Erythroblast (primary cell): ENCODE measurements at regions not wholly inside any gene's neighbourhood (a gene's known extent, or its start where the extent isn't known, plus 50 kb on each side); places are given as distances from the start of the nearest gene placed in this dataset.

Experiments used
- GATA1 ChIP-seq: IDR thresholded peaks from 2 replicates; pipeline ENCODE4 v1.6.1; 2011; ENCODE audit warnings: low read depth, mild to moderate bottlenecking, control low read depth, low read length, moderate library complexity
- POLR2A ChIP-seq: IDR thresholded peaks from 2 replicates; pipeline ENCODE4 v1.6.1; 2011; ENCODE audit warnings: mild to moderate bottlenecking, low read length

DNA sequence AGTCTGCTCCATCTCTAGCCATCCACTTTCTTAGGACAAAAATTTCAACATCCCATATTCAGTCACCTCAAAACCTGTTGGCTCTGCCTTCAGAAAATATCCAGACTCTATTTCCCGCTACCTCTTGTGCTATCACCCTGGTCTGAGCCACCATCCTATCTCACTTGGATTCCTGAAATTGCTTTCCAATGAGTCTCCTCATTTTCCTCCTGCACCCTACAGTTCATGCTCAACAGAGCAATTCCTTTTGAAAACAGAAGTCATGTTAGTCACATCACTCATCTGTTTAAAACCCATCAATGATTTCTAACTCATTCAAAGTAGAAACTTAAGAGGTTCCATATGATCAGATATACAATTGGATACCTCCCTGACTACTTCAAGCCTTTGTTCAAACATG lies 229.9 kb downstream of the ADGRG6 start:
- TF ChIP-seq POLR2A (no peak), GATA1 (no peak)
